PC-9 (cell line): ENCODE measurements at regions not wholly inside any gene's neighbourhood (a gene's known extent, or its start where the extent isn't known, plus 50 kb on each side); places are given as distances from the start of the nearest gene placed in this dataset.

Experiments used
- BruUV-seq: library from RNA; stranded (reverse); fragments of 400-500 nt; replicated peaks from 2 replicates; lab custom pipeline; 2021; lab: Mats Ljungman, UMichigan
- CTCF ChIA-PET: fragments of 300-600 bp; sonication (Branson Sonifier 250); formaldehyde crosslinking; loops from one replicate; lab custom pipeline; 2022; ENCODE audit warnings: antibody characterized with exemption; lab: Charles Lee
- POLR2A ChIA-PET: fragments of 300-600 bp; sonication (Branson Sonifier 250); formaldehyde crosslinking; loops from one replicate; lab custom pipeline; 2022; ENCODE audit warnings: antibody characterized with exemption; ENCODE audit not compliant: unreplicated experiment; lab: Charles Lee
- DNase-seq, 2 experiments: peaks; one replicate each; pipeline versions ENCODE4 v3.0.0 to v3.0.0-alpha.2; 2015 to 2022; ENCODE audit warnings: mixed read lengths in 1 of 2
- H2AFZ ChIP-seq: fragments of 200-600 bp; sonication (generic); 2 replicates; pipeline ENCODE4 v1.8.1; 2017; ENCODE audit warnings: antibody characterized with exemption
- H3F3A ChIP-seq: fragments of 200-600 bp; sonication (generic); 2 replicates; pipeline ENCODE4 v1.8.1; 2017; ENCODE audit warnings: antibody characterized with exemption, mild to moderate bottlenecking, low read depth; ENCODE audit not compliant: insufficient read depth
- H3K27ac ChIP-seq: fragments of 200-600 bp; sonication (generic); 2 replicates; pipeline ENCODE4 v1.6.1; 2016; ENCODE audit warnings: mixed run types
- H3K27me3 ChIP-seq: fragments of 200-600 bp; sonication (generic); 2 replicates; pipeline ENCODE4 v1.6.1; 2016; ENCODE audit warnings: low read depth, mixed run types; ENCODE audit not compliant: insufficient read depth
- H3K36me3 ChIP-seq: fragments of 200-600 bp; sonication (generic); 2 replicates; pipeline ENCODE4 v1.6.1; 2016; ENCODE audit warnings: low read depth, mixed run types
- H3K4me1 ChIP-seq: fragments of 200-600 bp; sonication (generic); replicated peaks from 2 replicates; pipeline ENCODE4 v1.6.1; 2016; ENCODE audit warnings: mixed run types; ENCODE audit not compliant: insufficient read depth
- H3K4me2 ChIP-seq: fragments of 200-600 bp; sonication (generic); 2 replicates; pipeline ENCODE4 v1.6.1; 2017; ENCODE audit warnings: mixed run types
- H3K4me3 ChIP-seq: fragments of 200-600 bp; sonication (generic); 2 replicates; pipeline ENCODE4 v1.6.1; 2016; ENCODE audit warnings: mixed run types
- H3K79me2 ChIP-seq: fragments of 200-600 bp; sonication (generic); 2 replicates; pipeline ENCODE4 v1.6.1; 2017; ENCODE audit warnings: low read depth, mixed run types
- H3K9me2 ChIP-seq: fragments of 200-600 bp; sonication (generic); 2 replicates; pipeline ENCODE4 v1.8.1; 2017; ENCODE audit warnings: mild to moderate bottlenecking; ENCODE audit not compliant: insufficient read depth
- H3K9me3 ChIP-seq: fragments of 200-600 bp; sonication (generic); 2 replicates; pipeline ENCODE4 v1.8.1; 2016; ENCODE audit warnings: low read depth; ENCODE audit not compliant: insufficient read depth
- H4K20me1 ChIP-seq: fragments of 200-600 bp; sonication (generic); 2 replicates; pipeline ENCODE4 v1.8.1; 2017; ENCODE audit not compliant: insufficient read depth
- EZH2 ChIP-seq: fragments of 200-600 bp; sonication (generic); IDR thresholded peaks from 2 replicates; pipeline ENCODE4 v1.8.0; 2017; ENCODE audit warnings: antibody characterized with exemption, low read depth
- intact Hi-C: fragments of 100-400 bp; cut with micrococcal nuclease; formaldehyde crosslinking; loops from one replicate; pipeline ENCODE4 v1.10.0; 2022; ENCODE audit not compliant: unreplicated experiment
- TF ChIP-seq, protein P1 (sequence below): fragments of 200-600 bp; sonication (generic); conservative IDR thresholded peaks from 2 replicates; pipeline ENCODE4 v1.6.1; 2017; ENCODE audit warnings: mixed run types, antibody characterized with exemption, mild to moderate bottlenecking, moderate library complexity

GRCh38 chr18:71798986-71799673, 745.0 kb downstream of the CBLN2 start:
- no peak overlapping the region for H3K4me3 ChIP-seq
- no peaks in the 10 kb centered on the region for H3K27me3 ChIP-seq
- no peaks in the 10 kb centered on the region for H3K36me3 ChIP-seq
- H4K20me1 ChIP-seq: no peaks in the 10 kb centered on the region
- POLR2A ChIA-PET: no interaction called here
- no peak overlapping the region for H3K4me2 ChIP-seq
- CTCF ChIA-PET: no interaction called here
- no peaks in the 10 kb centered on the region for H3K9me3 ChIP-seq
- no peaks in the 10 kb centered on the region for H3K4me1 ChIP-seq
- no peaks in the 10 kb centered on the region for H3F3A ChIP-seq
- DNase-seq: no peak
- H3K9me2 ChIP-seq: no peaks in the 10 kb centered on the region
- TF ChIP-seq, protein P1, sequence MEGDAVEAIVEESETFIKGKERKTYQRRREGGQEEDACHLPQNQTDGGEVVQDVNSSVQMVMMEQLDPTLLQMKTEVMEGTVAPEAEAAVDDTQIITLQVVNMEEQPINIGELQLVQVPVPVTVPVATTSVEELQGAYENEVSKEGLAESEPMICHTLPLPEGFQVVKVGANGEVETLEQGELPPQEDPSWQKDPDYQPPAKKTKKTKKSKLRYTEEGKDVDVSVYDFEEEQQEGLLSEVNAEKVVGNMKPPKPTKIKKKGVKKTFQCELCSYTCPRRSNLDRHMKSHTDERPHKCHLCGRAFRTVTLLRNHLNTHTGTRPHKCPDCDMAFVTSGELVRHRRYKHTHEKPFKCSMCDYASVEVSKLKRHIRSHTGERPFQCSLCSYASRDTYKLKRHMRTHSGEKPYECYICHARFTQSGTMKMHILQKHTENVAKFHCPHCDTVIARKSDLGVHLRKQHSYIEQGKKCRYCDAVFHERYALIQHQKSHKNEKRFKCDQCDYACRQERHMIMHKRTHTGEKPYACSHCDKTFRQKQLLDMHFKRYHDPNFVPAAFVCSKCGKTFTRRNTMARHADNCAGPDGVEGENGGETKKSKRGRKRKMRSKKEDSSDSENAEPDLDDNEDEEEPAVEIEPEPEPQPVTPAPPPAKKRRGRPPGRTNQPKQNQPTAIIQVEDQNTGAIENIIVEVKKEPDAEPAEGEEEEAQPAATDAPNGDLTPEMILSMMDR: no peak
- TF ChIP-seq EZH2: no peak
- BruUV-seq: no TSS peak
- no peak overlapping the region for H3K27ac ChIP-seq
- no peak overlapping the region for H2AFZ ChIP-seq
- intact Hi-C loops: no loop called here
- no peaks in the 10 kb centered on the region for H3K79me2 ChIP-seq

- no TSS peak for BruUV-seq
- POLR2A ChIA-PET: no interaction called here
- Histone ChIP-seq H3K9me3 (no peaks in the 10 kb centered on the region), H3K4me2 (no peak overlapping the region), H2AFZ (no peak overlapping the region), H3K36me3 (no peaks in the 10 kb centered on the region), H3F3A (no peaks in the 10 kb centered on the region), H3K4me3 (no peak overlapping the region), H3K9me2 (no peaks in the 10 kb centered on the region), H3K27me3 (no peaks in the 10 kb centered on the region), H3K27ac (no peak overlapping the region), H3K4me1 (no peaks in the 10 kb centered on the region), H3K79me2 (no peaks in the 10 kb centered on the region), H4K20me1 (no peaks in the 10 kb centered on the region)
- TF ChIP-seq, protein P1: no peak
- TF ChIP-seq EZH2: no peak
- no peak for DNase-seq
- CTCF ChIA-PET: no interaction called here
- intact Hi-C loops: no loop called here
Observed at GRCh38 chr18:71797554-71797953, 746.6 kb downstream of the CBLN2 start.

GRCh38 chr18:71784777-71785176, 759.4 kb downstream of the CBLN2 start:
- no peaks in the 10 kb centered on the region for H3K9me3 ChIP-seq
- H3K36me3 ChIP-seq: no peaks in the 10 kb centered on the region
- H3K4me1 ChIP-seq: no peaks in the 10 kb centered on the region
- H3K9me2 ChIP-seq: no peaks in the 10 kb centered on the region; the same call in 1 of the 2 replicates
- intact Hi-C loops: no loop called here
- POLR2A ChIA-PET: no interaction called here
- H3K4me3 ChIP-seq: no peak overlapping the region
- no peaks in the 10 kb centered on the region for H3K79me2 ChIP-seq
- no peak overlapping the region for H3K27ac ChIP-seq
- DNase-seq: no peak
- no TSS peak for BruUV-seq
- TF ChIP-seq, protein P1: peak; percentile 52
- TF ChIP-seq EZH2: no peak
- no peaks in the 10 kb centered on the region for H3K27me3 ChIP-seq
- H2AFZ ChIP-seq: no peak overlapping the region
- H3K4me2 ChIP-seq: no peak overlapping the region
- CTCF ChIA-PET: no interaction called here
- H3F3A ChIP-seq: no peaks in the 10 kb centered on the region
- no peaks in the 10 kb centered on the region for H4K20me1 ChIP-seq
